GM18951 (cell line): ENCODE measurements at regions not wholly inside any gene's neighbourhood (a gene's known extent, or its start where the extent isn't known, plus 50 kb on each side); places are given as distances from the start of the nearest gene placed in this dataset.

Experiments
- POLR2A ChIP-seq: IDR thresholded peaks from 4 replicates; pipeline ENCODE4 v1.6.1; 2011; ENCODE audit warnings: mild to moderate bottlenecking; ENCODE audit not compliant: insufficient read length, insufficient read depth; ENCODE audit errors: extremely low read depth
- in situ Hi-C: fragments of 300-500 bp; cut with MboI; formaldehyde crosslinking; loops from one replicate; pipeline ENCODE4 v1.12.0; 2022; ENCODE audit warnings: low sequenced_read_pairs, mixed read lengths, inconsistent platforms; ENCODE audit not compliant: unreplicated experiment

- in situ Hi-C loops: no loop called here
- TF ChIP-seq POLR2A: no peak
These were observed 166.5 kb downstream of the AXIN2 start for GRCh38 chr17:65394811-65395472.

GRCh38 chr17:65393514-65393913 lies 167.9 kb downstream of the AXIN2 start:
- in situ Hi-C loops: no loop called here
- TF ChIP-seq POLR2A: no peak

- in situ Hi-C loops: no loop called here
- no peak for TF ChIP-seq POLR2A
These were observed 171.5 kb downstream of the AXIN2 start for GRCh38 chr17:65389949-65390348.

- TF ChIP-seq POLR2A: no peak
- in situ Hi-C loops: no loop called here
These were observed 172.0 kb downstream of the AXIN2 start for GRCh38 chr17:65389426-65389825.

GRCh38 chr17:65388911-65389310 lies 172.5 kb downstream of the AXIN2 start:
- in situ Hi-C loops: no loop called here

GRCh38 chr17:65387322-65387721 lies 174.1 kb downstream of the AXIN2 start:
- in situ Hi-C loops: no loop called here

More at GRCh38 chr17:65388911-65389310, 172.5 kb downstream of the AXIN2 start:
- no peak for TF ChIP-seq POLR2A

GRCh38 chr17:65385726-65386125 lies 175.7 kb downstream of the AXIN2 start:
- TF ChIP-seq POLR2A: no peak

More at GRCh38 chr17:65387322-65387721, 174.1 kb downstream of the AXIN2 start:
- TF ChIP-seq POLR2A: no peak

GRCh38 chr17:65385071-65385470 lies 176.4 kb downstream of the AXIN2 start:
- no peak for TF ChIP-seq POLR2A
- in situ Hi-C loops: no loop called here

More at GRCh38 chr17:65385726-65386125, 175.7 kb downstream of the AXIN2 start:
- in situ Hi-C loops: no loop called here

- TF ChIP-seq POLR2A: no peak
- in situ Hi-C loops: no loop called here
These were observed 180.3 kb downstream of the AXIN2 start for GRCh38 chr17:65381152-65381551.

- in situ Hi-C loops: no loop called here
- no peak for TF ChIP-seq POLR2A
These were observed 186.5 kb downstream of the AXIN2 start for GRCh38 chr17:65374966-65375365.

GRCh38 chr17:65371702-65372101 lies 189.7 kb downstream of the AXIN2 start:
- TF ChIP-seq POLR2A: no peak
- in situ Hi-C loops: no loop called here

GRCh38 chr17:65370669-65371131 lies 190.7 kb downstream of the AXIN2 start:
- no peak for TF ChIP-seq POLR2A
- in situ Hi-C loops: no loop called here

- no peak for TF ChIP-seq POLR2A
- in situ Hi-C loops: no loop called here
These were observed 193.1 kb downstream of the AXIN2 start for GRCh38 chr17:65368341-65368740.

- TF ChIP-seq POLR2A: no peak
- in situ Hi-C loops: no loop called here
These were observed 195.2 kb downstream of the AXIN2 start for GRCh38 chr17:65366102-65366844.
